Left ventricle myocardium superior (tissue), 1 donor: ENCODE measurements at regions not wholly inside any gene's neighbourhood (a gene's known extent, or its start where the extent isn't known, plus 50 kb on each side); places are given as distances from the start of the nearest gene placed in this dataset.

Source experiments
- ATAC-seq: fragments of 200-7000 bp; cut with Tn5 transposase; one replicate; pipeline ENCODE4 v1.9.1; 2020; ENCODE audit warnings: mild to moderate bottlenecking, moderate library complexity
- DNase-seq: peaks from one replicate; pipeline ENCODE4 v3.0.0-alpha.2; 2020
- intact Hi-C: fragments of 100-400 bp; cut with micrococcal nuclease; formaldehyde crosslinking; loops from one replicate; pipeline ENCODE4 v1.11.0; 2022
- donor health status: DM: no; HTN: yes; CAD: no; lungs with severe emphysema.

DNA sequence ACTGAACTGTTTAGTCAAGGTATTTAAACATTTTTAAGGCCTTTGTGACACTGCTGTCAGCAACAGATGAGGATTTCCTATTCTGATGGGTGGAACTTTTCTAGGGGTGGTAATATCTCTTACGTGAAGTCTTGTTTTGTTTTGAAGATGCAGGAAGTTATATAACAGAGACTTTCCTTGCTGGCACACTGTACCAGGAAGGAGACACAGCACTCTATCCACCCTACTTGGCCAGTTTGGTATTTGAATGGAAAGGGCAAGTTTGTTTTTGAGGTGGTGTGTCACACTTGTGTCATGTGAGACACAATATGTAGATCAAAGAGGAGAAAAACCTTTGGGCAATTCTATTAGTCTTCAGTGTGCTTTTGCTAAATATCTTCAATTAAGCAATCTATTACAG lies 51.6 kb upstream of the SRP54 start:
- ATAC-seq (peak; percentile 41), DNase-seq (no peak)
- intact Hi-C loops = no loop called here

- DNase-seq (no peak), ATAC-seq (no peak)
- intact Hi-C loops = no loop called here
These were observed 52.2 kb upstream of the SRP54 start for GRCh38 chr14:34930591-34931091.

GRCh38 chr14:34926552-34926951 lies 51.4 kb upstream of the BAZ1A start:
- intact Hi-C loops = no loop called here
- ATAC-seq (no peak), DNase-seq (no peak)
